Astrocyte (in vitro differentiated cells and primary cell): ENCODE measurements at regions not wholly inside any gene's neighbourhood (a gene's known extent, or its start where the extent isn't known, plus 50 kb on each side); places are given as distances from the start of the nearest gene placed in this dataset.

ENCODE experiments used
- DNase-seq: peaks from one replicate; pipeline ENCODE4 v3.0.0-alpha.2; 2010; ENCODE audit warnings: low read depth
- FAIRE-seq: peaks from 2 replicates; lab custom pipeline; 2011; peaks lifted over from hg19 to GRCh38; lab: Jason Lieb, UNC
- H2AFZ ChIP-seq: 2 replicates; pipeline ENCODE4 v1.6.0; 2012; ENCODE audit warnings: low read depth, low read length, inconsistent platforms
- H3K27ac ChIP-seq: 2 replicates; pipeline ENCODE4 v1.5.1; 2011; ENCODE audit warnings: low read depth, low read length, inconsistent platforms
- H3K27me3 ChIP-seq: 2 replicates; pipeline ENCODE4 v1.6.0; 2011; ENCODE audit warnings: low read length, inconsistent platforms; ENCODE audit not compliant: insufficient read depth
- H3K36me3 ChIP-seq: 2 replicates; pipeline ENCODE4 v1.5.1; 2011; ENCODE audit warnings: low read length, inconsistent platforms; ENCODE audit not compliant: insufficient read depth
- H3K4me1 ChIP-seq: 2 replicates; pipeline ENCODE4 v1.5.1; 2011; ENCODE audit warnings: low read length, inconsistent platforms; ENCODE audit not compliant: insufficient read depth
- H3K4me2 ChIP-seq: 2 replicates; pipeline ENCODE4 v1.6.0; 2012; ENCODE audit warnings: low read length, inconsistent platforms
- H3K4me3 ChIP-seq: 2 replicates; pipeline ENCODE4 v1.5.1; 2011; ENCODE audit warnings: low read depth, mild to moderate bottlenecking, low read length, inconsistent platforms; ENCODE audit not compliant: insufficient read depth
- H3K79me2 ChIP-seq: 2 replicates; pipeline ENCODE4 v1.6.0; 2012; ENCODE audit warnings: mild to moderate bottlenecking, low read length, inconsistent platforms; ENCODE audit not compliant: insufficient read depth
- H3K9ac ChIP-seq: 2 replicates; pipeline ENCODE4 v1.6.0; 2012; ENCODE audit warnings: mild to moderate bottlenecking, low read length, inconsistent platforms
- H3K9me3 ChIP-seq: 2 replicates; pipeline ENCODE4 v1.5.1; 2012; ENCODE audit warnings: low read depth, mild to moderate bottlenecking, low read length, inconsistent platforms; ENCODE audit not compliant: insufficient read depth
- H4K20me1 ChIP-seq: 2 replicates; pipeline ENCODE4 v1.6.0; 2012; ENCODE audit warnings: low read length, inconsistent platforms; ENCODE audit not compliant: insufficient read depth
- H3K27ac Mint-ChIP-seq: one replicate; pipeline ENCODE4 v1.8.0; 2021; ENCODE audit warnings: mild to moderate bottlenecking, mixed read lengths; ENCODE audit not compliant: unreplicated experiment
- H3K27me3 Mint-ChIP-seq: one replicate; pipeline ENCODE4 v1.8.0; 2021; ENCODE audit warnings: low read depth, mixed read lengths; ENCODE audit not compliant: unreplicated experiment
- H3K36me3 Mint-ChIP-seq: one replicate; pipeline ENCODE4 v1.8.0; 2021; ENCODE audit warnings: low read depth, mixed read lengths; ENCODE audit not compliant: unreplicated experiment
- H3K4me1 Mint-ChIP-seq: one replicate; pipeline ENCODE4 v1.8.0; 2021; ENCODE audit warnings: low read depth, mixed read lengths; ENCODE audit not compliant: unreplicated experiment
- H3K4me3 Mint-ChIP-seq: one replicate; pipeline ENCODE4 v1.8.0; 2021; ENCODE audit warnings: mild to moderate bottlenecking, moderate library complexity, mixed read lengths; ENCODE audit not compliant: unreplicated experiment
- H3K9me3 Mint-ChIP-seq: one replicate; pipeline ENCODE4 v1.8.0; 2021; ENCODE audit warnings: mild to moderate bottlenecking, mixed read lengths; ENCODE audit not compliant: unreplicated experiment
- CTCF ChIP-seq: IDR thresholded peaks from 2 replicates; pipeline ENCODE4 v1.5.1; 2011; ENCODE audit warnings: low read depth, mild to moderate bottlenecking, inconsistent platforms, low read length, moderate library complexity; ENCODE audit not compliant: insufficient read depth
- EZH2 ChIP-seq: IDR thresholded peaks from 2 replicates; pipeline ENCODE4 v1.6.1; 2012; ENCODE audit warnings: mild to moderate bottlenecking, low read length, inconsistent platforms; ENCODE audit not compliant: insufficient read depth

GRCh38 chr16:52191531-52192134 is 355.3 kb downstream of the TOX3 start:
- no peaks in the 10 kb centered on the region for H3K36me3 Mint-ChIP-seq
- no peak overlapping the region for H3K4me3 ChIP-seq

GRCh38 chr16:52184336-52184735 is 362.6 kb downstream of the TOX3 start:
- TF ChIP-seq CTCF, result no peak
- no peak for TF ChIP-seq EZH2
- H3K4me1 ChIP-seq, result no peaks in the 10 kb centered on the region
- H3K4me2 ChIP-seq, result no peak overlapping the region
- Mint-ChIP-seq H3K27ac (no peak overlapping the region), H3K27me3 (no peaks in the 10 kb centered on the region), H3K4me3 (no peak overlapping the region), H3K9me3 (peaks cover 3% of the 10 kb centered on the region), H3K36me3 (no peaks in the 10 kb centered on the region), H3K4me1 (no peaks in the 10 kb centered on the region)
- no peak overlapping the region for H2AFZ ChIP-seq
- H3K27ac ChIP-seq, result no peak overlapping the region
- DNase-seq (no peak), FAIRE-seq (no peak)
- no peak overlapping the region for H3K9ac ChIP-seq
- no peaks in the 10 kb centered on the region for H4K20me1 ChIP-seq
- H3K4me3 ChIP-seq, result no peak overlapping the region
- no peaks in the 10 kb centered on the region for H3K79me2 ChIP-seq
- H3K9me3 ChIP-seq, result no peaks in the 10 kb centered on the region
- no peaks in the 10 kb centered on the region for H3K36me3 ChIP-seq
- H3K27me3 ChIP-seq, result no peaks in the 10 kb centered on the region

More at GRCh38 chr16:52191531-52192134, 355.3 kb downstream of the TOX3 start:
- H3K4me2 ChIP-seq, result no peak overlapping the region
- Mint-ChIP-seq H3K4me1 (no peaks in the 10 kb centered on the region), H3K27me3 (no peaks in the 10 kb centered on the region), H3K4me3 (no peak overlapping the region), H3K9me3 (peaks cover 12% of the 10 kb centered on the region), H3K27ac (no peak overlapping the region)
- H3K27ac ChIP-seq, result no peak overlapping the region
- TF ChIP-seq EZH2, result no peak
- TF ChIP-seq CTCF, result peak; percentile 97
- H3K27me3 ChIP-seq, result no peaks in the 10 kb centered on the region
- H2AFZ ChIP-seq, result no peak overlapping the region
- DNase-seq (peak; percentile 20), FAIRE-seq (peak; percentile 87)
- no peak overlapping the region for H3K9ac ChIP-seq
- no peaks in the 10 kb centered on the region for H3K4me1 ChIP-seq
- H3K9me3 ChIP-seq, result no peaks in the 10 kb centered on the region
- no peaks in the 10 kb centered on the region for H3K36me3 ChIP-seq
- no peaks in the 10 kb centered on the region for H3K79me2 ChIP-seq
- no peaks in the 10 kb centered on the region for H4K20me1 ChIP-seq

- Histone ChIP-seq H3K27me3 (no peaks in the 10 kb centered on the region), H3K36me3 (no peaks in the 10 kb centered on the region), H2AFZ (no peak overlapping the region), H3K79me2 (no peaks in the 10 kb centered on the region), H3K9ac (no peak overlapping the region), H3K4me2 (no peak overlapping the region), H3K4me3 (no peak overlapping the region), H3K9me3 (no peaks in the 10 kb centered on the region), H3K27ac (no peak overlapping the region), H3K4me1 (no peaks in the 10 kb centered on the region), H4K20me1 (no peaks in the 10 kb centered on the region)
- no peak for DNase-seq
- no peaks in the 10 kb centered on the region for H3K36me3 Mint-ChIP-seq
- H3K4me3 Mint-ChIP-seq, result no peak overlapping the region
- TF ChIP-seq EZH2, result no peak
- TF ChIP-seq CTCF, result no peak
- no peaks in the 10 kb centered on the region for H3K4me1 Mint-ChIP-seq
- FAIRE-seq, result no peak
- peaks cover 3% of the 10 kb centered on the region for H3K9me3 Mint-ChIP-seq
- H3K27ac Mint-ChIP-seq, result no peak overlapping the region
- no peaks in the 10 kb centered on the region for H3K27me3 Mint-ChIP-seq
Observed at GRCh38 chr16:52182840-52183239, 364.1 kb downstream of the TOX3 start.
